Esophagus mucosa (tissue), 1 donor: ENCODE measurements at regions not wholly inside any gene's neighbourhood (a gene's known extent, or its start where the extent isn't known, plus 50 kb on each side); places are given as distances from the start of the nearest gene placed in this dataset.
"Not testable (repeated sequence)": the region's sequence is repeated elsewhere in the genome, so short reads cannot be mapped to it uniquely, and the experiment has no call there.

Experiments
- ATAC-seq: fragments of 200-7000 bp; cut with Tn5 transposase; one replicate; pipeline ENCODE4 v1.9.1; 2020
- donor health status: DM: yes; HTN: yes; CAD: no.

GRCh38 chr5:36739751-36740221, 133.4 kb downstream of the SLC1A3 start:
- ATAC-seq = peak; percentile 83

GRCh38 chr5:36740259-36740898, 134.0 kb downstream of the SLC1A3 start:
- ATAC-seq = no peak

GRCh38 chr5:36741128-36741527, 134.7 kb downstream of the SLC1A3 start:
- ATAC-seq = no peak

- ATAC-seq = peak; percentile 13
These were observed 132.4 kb upstream of the NIPBL start for GRCh38 chr5:36743891-36744772.

GRCh38 chr5:36744773-36745589, 131.6 kb upstream of the NIPBL start:
- peak; percentile 99 for ATAC-seq

- ATAC-seq = not testable (repeated sequence)
These were observed 128.8 kb upstream of the NIPBL start for GRCh38 chr5:36747794-36748193.

- ATAC-seq = no peak
These were observed 124.7 kb upstream of the NIPBL start for GRCh38 chr5:36751886-36752285.

- no peak for ATAC-seq
These were observed 121.2 kb upstream of the NIPBL start for GRCh38 chr5:36755342-36755741.

- no peak for ATAC-seq
These were observed 120.6 kb upstream of the NIPBL start for GRCh38 chr5:36755920-36756488.

GRCh38 chr5:36756848-36757247, 119.7 kb upstream of the NIPBL start:
- ATAC-seq = no peak

GRCh38 chr5:36759117-36759516, 117.5 kb upstream of the NIPBL start:
- ATAC-seq = no peak

GRCh38 chr5:36763454-36763853, 113.1 kb upstream of the NIPBL start:
- ATAC-seq = no peak

GRCh38 chr5:36765876-36766275, 110.7 kb upstream of the NIPBL start:
- ATAC-seq = no peak

- ATAC-seq = no peak
These were observed 109.6 kb upstream of the NIPBL start for GRCh38 chr5:36766981-36767380.

GRCh38 chr5:36768450-36768849, 108.1 kb upstream of the NIPBL start:
- ATAC-seq = no peak

GRCh38 chr5:36769129-36769770, 107.3 kb upstream of the NIPBL start:
- ATAC-seq = no peak

- ATAC-seq = no peak
These were observed 106.4 kb upstream of the NIPBL start for GRCh38 chr5:36770125-36770524.

GRCh38 chr5:36772276-36773140, 104.1 kb upstream of the NIPBL start:
- ATAC-seq = no peak

GRCh38 chr5:36777105-36777757, 99.3 kb upstream of the NIPBL start:
- ATAC-seq = no peak

GRCh38 chr5:36778336-36778735, 98.2 kb upstream of the NIPBL start:
- ATAC-seq = no peak

- not testable (repeated sequence) for ATAC-seq
These were observed 94.0 kb upstream of the NIPBL start for GRCh38 chr5:36782612-36783011.
